T-helper 2 cell (primary cell): ENCODE measurements at regions not wholly inside any gene's neighbourhood (a gene's known extent, or its start where the extent isn't known, plus 50 kb on each side); places are given as distances from the start of the nearest gene placed in this dataset.

Experiments used
- DNase-seq, 5 experiments: peaks; one replicate each; pipeline versions ENCODE4 v3.0.0 to v3.0.0-alpha.2; 2012 to 2022

DNA sequence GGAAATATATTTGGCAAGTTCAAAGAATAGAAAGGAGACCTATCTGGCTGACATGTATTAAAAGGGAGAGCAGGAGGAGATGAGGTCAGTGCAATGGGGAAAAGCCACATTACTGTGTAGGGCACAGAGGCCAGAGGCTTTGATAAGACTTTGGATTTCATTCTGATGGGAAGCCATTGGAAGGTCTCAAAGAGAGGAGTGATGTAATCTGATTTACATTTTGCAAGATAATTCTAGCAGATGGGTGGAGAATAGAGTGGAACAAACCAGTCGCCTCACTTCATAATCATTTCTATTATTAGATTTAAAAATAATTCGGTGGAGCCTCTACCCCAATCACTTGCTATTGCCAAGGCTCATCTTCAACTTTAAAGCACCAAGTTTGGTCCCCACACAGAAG, 278.4 kb upstream of the ZC3H12C start:
- no peak for DNase-seq

DNA sequence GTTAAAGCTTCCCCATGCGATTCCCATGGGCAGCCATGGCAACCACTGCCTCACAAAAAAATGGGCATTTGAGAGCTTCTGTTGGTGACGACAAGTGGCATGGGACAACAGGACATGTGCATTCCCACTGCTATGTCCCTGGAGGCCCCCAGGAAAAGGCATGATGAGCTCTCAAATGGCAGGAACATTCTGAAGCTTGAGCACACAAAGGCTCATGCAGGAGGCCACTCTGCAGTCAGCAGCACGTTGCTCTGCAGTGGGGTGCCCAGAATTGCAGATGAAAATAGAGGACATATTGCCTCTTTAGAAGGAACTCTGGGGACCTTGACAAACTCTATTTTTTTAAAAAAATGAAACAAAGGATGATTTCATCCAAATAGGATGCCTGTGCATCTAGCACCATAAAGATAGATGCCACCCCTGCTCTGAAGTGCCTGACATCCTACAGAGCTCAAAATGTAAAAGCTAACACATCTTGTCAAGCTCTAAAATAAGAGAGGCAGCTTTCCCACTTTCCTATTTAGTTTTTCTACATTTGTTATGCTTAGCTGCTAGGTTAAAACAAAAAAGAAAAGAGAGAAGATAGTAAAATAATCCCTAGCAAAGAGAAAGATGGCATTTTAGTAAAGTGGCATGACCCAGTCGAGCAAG, 277.6 kb upstream of the ZC3H12C start:
- DNase-seq, result no peak

DNA sequence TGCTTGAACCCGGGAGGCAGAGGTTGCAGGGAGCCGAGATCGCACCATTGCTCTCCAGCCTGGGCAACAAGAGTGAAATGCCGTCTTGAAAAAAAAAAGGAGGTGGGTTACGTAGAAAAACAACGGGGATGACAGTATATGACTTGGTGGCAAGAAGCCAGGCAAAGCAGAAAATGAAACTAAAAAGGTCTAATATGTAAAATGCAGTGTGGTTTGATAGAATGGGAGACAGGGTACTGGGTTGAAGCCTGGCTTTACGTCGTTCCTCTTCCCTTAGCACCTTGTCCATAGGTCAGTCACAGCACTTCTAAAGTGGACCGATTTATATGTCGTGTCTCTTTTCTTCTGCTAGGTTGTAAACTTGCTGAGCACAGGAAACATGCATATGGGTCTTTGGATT, 274.9 kb upstream of the ZC3H12C start:
- peak in 1 of 5 experiments; percentile 18 for DNase-seq

DNA sequence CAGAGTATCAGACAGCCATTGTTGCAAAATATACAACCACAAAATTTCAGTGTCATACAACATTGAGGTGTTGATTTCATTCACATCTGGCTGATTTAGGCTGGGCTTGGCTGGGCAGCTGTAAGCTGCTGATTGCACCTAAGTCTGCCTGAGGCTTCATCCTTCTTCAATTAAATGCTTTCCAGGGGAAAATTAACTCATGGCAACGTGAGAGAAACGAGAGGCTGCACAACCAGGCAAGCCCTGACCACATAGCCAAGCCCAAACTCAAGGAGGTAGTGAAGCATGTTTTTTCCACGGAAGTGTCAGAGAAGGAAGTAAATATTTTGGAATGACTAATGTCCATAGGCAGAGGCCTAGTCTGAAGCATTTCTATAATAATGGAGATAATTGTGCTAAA, 273.8 kb upstream of the ZC3H12C start:
- no peak for DNase-seq

DNA sequence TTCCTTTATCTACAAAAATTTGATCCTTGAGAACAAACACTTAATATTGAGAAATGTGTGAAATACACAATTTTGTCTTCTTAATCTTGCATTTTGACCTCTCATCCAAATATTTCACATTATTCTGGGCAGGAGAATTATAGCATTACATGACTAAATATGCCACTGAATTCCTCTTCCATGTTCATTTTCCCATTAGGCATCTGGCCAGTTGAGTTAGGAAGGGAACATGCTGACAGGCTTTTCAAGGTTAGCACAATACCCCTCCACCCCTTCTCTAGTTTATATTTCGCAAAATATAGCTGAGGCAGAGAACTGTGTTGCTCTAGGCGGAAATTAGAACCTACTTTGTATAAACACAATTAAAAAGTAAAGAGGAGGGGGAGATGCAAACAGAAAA, 271.7 kb upstream of the ZC3H12C start:
- DNase-seq, result no peak

DNA sequence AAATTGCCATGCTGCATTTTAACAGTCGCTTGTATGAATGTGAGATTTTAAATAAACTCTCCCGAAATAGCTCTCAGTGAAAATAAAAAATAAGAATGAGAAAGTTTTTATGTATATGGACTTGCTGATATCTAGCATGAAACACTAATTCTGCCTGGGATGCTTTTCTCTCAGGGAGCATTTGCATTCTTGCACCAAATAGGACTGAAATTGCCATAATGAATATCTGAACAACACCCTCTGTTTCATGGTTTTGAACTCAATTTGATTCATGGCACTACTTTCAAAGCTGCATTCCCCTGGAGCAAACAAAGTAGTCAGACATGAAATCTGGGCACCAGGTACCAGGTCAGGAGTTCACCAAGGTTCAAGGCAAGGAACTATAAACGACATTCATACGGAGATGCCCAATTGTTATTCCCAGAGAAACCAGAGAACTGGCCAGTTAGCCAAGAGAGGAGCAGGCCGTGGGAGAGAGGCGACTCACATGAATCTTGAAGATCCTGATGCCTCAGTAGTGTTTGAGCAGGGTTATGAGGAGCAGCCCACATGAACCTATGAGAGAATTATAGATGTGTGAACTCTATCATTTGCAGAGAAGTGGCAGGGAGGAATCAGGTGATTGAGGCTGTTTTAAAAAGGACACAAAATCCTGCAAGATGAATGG, 270.6 kb upstream of the ZC3H12C start:
- no peak for DNase-seq

DNA sequence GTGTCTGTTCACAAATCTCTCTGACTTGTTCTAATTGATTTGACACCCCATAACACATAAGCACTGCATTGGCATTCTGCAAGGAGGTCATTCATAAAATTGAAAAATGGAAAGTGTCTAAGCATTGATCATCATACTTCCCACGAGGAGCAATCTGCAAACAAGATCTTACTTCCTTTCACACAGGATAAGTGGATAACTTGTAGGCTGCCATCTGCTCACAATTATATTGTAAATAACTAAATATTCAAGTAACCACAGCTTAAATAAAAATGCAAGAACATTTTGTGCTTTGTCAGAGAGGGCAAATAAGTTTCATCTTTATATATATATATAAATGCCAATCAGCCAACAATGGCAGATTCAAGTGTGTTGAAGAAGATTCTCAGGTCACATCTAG, 264.8 kb upstream of the ZC3H12C start:
- no peak for DNase-seq

DNA sequence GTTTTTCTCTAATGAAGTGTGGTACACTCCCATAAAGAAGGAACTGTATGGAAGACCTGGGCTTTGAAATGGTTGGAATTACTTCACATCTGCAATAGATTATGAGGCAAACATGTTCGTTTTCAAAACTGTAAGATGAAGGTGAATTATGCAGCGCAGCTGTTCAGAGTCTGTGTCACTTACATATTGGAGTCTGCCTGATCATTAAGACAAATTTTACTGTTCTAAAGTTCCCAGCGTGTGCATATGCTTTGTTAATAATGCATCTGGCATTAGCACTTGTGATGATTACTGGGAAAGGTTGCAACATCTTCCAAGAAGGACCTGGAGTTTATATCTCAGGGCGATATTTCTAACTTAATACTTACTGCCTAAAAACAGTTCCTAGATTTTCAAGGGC, 255.2 kb upstream of the ZC3H12C start:
- DNase-seq, result no peak

DNA sequence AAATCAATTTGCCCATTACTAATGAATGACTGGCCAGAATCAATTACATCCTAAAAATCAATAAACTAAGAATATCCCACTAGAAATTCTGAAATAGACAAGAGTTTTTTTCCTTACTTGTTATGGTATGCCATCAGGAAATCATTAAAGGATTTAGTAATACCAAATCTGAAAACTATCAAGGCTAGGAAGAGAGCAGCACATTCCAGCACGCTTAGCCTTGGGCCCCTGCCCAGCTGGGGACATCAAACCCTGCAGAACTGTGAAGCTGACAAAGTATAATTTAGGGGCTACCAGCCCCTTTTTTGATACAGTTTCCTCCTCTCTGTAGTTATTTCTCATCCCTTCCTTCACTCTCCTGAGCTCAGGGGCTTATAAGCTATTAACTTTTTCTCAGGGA, 247.8 kb upstream of the ZC3H12C start:
- no peak for DNase-seq

DNA sequence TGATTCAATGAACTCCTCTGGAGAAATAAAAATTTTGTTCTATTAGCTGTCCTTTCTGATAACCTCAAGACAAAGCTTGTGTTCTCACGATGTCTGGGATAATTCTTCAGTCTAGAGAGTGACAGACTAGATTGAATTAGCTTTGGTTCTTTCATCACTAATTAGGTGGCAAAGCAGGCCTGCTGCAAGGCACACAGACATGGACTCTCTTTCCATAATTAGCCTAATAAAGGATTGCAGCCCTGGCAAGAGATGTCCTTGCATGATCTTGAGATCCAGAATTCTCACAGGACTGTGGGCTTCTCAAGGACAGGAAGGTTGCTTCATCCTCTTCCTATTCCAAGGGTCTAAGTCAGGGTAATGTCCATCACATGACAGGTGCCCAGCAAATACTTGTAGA, 245.6 kb upstream of the ZC3H12C start:
- DNase-seq, result no peak

DNA sequence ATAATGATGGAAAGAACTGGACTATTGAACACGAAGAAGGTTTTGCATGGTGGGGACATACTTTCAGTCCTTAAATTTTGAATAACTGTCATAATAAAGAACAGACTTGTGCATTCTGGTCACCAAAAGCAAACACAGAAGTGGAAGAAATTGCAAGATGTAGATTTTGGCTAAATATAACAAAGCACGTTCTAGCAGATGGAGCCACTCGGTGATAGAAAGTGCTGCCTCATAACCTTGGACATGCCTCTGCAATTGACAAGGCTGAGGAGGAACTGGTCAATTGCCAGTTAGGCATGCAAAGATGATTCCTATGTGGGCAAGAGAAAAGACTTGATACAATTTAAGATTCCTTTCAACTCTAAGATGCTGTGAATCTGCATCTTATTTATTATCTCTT, 244.1 kb upstream of the ZC3H12C start:
- DNase-seq, result no peak

DNA sequence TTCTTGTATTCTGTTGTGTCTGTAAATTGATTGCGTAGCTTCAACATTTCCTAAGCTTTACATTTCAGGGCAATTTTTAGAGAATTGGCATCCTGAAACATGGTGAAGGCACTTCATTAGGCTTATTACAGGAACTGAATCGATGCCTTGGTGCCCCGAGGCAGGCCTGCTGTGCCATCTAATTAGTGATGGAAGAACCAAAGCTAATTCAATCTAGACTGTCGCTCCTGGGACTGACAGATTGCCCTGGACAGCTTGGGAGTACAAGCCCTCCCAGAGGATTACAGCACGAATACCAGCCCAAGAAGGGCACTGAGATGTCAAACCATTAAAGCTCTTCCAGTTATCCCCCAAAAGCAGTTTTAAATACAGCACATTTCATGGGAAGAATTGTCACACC, 243.2 kb upstream of the ZC3H12C start:
- no peak for DNase-seq

DNA sequence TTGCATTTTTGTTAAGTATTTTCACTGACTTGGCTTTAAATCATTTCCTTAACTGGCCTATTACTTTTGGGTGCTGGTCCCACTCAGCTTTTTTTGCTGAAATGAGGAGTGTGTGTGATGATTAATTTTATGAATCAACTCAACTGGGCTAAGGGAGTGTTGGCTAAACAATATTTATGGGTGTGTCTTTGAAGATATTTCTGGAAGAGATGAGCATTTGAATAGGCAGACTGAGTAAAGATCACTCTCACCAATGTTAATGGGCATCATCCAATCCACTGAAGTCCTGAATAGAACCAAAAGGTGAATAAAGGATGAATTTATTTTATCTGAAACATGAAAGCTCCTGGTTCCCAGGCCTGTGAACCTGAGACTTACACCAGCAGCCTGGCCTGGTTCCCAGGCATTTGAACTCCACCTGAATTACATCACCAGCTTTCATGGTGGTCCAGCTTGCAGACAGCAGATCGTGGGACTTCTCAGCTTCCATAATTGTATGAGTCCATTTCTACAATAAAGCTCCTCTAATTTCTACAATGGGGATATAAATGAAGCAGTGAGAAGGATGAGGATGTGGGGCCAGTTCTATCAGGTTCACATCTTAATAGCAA, 241.3 kb upstream of the ZC3H12C start:
- DNase-seq, result no peak

DNA sequence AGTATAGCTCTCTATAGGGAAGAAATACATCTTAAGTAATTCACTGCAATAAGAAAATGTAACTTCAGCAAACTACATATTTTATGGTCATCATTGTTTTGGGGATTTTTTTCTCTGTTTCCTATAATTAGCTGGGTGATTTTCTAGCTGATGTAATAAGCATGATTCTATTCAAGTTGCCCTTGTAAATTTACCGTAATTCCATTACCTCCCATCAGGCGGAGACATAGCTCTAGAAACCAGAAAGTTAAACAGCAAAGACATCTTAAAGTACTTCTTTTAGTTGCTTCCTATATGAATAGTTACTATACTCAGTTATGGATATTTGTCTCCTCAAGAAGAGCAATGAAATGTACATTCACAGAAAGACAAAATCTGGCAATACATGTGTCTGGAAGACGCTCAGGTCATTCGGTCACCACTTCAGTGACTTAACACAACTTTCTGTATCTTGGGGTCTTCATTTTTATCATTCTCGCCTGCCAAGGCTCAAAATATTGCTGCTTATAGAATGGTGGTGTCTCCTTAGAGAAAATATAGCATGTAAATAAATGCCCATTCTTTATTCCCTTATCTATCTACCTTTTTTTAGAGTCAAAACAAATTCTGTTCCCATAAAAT, 239.9 kb upstream of the ZC3H12C start:
- DNase-seq, result peak in 1 of 5 experiments; percentile 54

DNA sequence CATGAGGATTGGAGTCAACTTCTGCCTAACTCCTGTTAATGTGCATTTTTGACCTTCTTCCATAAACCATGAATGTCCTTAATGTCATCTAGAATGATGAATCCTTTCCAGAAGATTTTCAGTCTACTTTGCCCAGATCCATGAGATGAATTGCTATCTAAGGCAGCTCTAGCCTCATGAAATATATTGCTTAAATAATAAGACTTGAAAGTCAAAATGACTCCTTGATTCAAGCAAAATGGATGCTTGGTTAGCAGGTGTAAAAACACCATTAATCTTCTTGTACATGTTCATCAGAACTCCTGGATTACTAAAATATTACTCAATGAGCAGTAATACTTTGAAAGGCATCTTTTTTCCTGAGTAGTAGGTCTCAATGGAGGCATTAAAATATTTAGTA, 238.5 kb upstream of the ZC3H12C start:
- DNase-seq, result no peak

DNA sequence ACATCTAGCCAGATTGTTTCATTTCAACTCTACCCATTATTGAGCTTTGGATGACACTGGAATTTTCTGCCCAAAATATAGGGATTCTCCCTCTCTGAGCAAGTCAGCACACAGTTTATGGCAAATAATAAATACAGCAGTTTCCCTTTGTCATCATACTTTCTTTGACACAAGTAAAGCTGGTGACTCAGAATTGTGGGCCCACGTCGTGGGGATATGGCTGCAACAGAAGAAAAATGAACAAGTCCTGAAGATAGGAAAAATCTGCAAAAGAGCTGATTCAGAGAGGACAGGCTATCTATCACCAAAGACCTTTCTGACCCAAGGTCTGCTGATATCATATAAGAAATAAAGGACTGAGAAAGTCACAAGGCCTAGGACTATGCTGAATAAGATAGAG, 236.3 kb upstream of the ZC3H12C start:
- no peak for DNase-seq

DNA sequence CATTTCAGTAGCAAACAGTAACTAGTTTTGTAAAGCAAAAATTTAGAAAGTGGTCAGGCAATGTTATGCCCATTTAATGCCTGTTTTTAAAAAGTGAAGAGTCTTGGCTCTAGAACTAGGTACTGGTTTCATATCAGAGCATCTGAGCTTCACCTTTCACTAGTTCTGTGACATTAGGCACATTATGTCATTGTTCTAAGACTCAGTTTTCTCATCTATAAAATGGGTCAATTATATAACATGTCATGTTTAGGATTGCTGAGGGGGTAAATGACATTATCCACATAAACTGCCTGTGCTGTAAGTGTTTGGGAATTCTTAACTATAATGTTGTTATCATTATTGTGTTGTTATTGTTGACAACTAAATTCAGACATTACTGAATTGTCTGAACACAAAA, 235.6 kb upstream of the ZC3H12C start:
- no peak for DNase-seq

DNA sequence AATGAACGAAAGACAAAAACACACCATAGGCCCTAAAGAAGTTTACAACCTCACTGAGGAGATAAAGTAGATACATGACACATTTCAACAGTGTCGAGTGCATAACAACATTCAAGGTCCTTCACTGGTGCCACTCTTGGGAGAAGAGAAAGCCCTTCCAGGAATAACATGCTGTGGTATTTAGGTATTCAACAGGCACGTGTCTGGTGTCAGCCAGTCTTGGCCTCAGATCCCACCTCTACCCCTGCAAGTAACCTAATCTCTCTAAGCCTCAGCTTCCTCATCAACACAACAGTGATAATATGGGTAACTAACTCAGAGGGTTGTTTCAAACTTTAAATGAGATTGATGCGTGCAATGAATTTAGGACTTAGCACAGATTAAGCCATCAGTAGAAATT, 235.0 kb upstream of the ZC3H12C start:
- DNase-seq, result no peak

DNA sequence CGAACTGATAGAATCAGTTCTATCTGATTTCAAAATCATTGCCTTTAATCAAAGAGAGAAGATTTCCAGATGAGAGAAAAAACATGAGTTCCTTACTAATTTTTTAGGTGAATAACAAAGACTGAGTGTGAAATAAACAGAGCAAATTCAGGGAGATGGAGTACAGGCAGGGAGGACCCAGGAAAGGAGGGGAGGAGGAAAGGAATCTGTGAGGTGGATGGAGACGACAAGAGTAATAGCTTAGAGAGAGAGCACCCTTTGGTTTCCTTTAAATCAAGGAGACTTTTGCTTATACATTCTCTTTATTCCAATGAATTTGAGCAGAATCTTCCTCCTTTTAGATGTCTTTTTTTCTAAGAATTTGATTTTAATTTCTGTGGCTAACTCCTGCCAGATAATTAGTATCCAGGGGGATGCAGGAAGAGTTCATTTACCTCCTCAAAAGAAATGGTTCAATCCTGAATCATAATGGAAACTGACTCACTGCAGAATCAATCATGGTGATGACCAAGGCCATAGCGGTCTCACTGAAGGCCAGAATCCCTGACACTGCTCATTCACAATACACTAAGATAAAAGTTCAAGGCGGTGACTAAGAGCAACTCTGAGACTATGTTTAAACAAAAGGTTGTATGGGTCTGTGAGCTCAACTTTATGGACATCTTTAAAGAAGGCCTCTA, 234.0 kb upstream of the ZC3H12C start:
- no peak for DNase-seq

DNA sequence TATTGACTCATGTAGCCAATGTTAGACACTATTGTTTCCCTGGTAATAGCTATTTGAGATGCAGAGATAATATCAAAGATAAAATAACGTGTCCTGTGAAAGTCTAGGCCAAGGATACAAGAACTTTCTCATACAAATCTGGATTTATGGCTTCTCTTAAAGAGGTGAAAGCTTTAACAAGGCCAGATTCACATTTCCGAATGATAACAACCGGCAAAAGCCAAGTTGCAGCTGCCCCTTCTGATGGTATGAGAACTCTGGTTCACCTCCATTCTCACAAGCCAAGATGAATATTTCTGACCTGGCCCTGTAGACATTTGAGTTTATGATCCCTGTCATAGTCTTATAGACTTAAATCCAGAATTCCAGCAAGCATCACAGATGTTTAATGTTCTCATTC, 230.4 kb upstream of the ZC3H12C start:
- DNase-seq, result no peak

DNA sequence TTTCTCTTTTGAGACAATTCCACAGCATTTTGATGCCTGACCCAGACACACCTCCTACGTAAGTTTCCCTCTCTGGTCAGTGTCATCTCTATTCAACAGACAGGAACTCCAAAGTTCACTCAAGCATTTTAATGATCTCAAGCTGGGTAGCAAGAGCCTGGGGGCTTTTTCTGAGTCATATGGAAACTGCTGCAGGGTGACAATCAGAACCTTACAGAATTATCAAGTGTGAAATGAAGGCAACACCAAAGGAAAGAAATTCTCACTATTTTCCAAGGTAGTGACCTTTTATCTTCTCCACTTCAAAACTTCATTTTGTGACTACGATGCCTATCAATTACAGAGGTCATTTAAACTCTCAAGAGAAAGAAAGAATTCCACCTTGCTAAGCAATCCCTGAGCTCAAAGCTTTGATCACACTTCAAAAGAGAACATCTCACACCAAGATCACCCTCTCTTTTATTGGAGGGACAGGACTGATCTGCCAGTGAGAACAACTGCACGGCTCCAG, 229.0 kb upstream of the ZC3H12C start:
- DNase-seq, result peak in 1 of 5 experiments; percentile 27

DNA sequence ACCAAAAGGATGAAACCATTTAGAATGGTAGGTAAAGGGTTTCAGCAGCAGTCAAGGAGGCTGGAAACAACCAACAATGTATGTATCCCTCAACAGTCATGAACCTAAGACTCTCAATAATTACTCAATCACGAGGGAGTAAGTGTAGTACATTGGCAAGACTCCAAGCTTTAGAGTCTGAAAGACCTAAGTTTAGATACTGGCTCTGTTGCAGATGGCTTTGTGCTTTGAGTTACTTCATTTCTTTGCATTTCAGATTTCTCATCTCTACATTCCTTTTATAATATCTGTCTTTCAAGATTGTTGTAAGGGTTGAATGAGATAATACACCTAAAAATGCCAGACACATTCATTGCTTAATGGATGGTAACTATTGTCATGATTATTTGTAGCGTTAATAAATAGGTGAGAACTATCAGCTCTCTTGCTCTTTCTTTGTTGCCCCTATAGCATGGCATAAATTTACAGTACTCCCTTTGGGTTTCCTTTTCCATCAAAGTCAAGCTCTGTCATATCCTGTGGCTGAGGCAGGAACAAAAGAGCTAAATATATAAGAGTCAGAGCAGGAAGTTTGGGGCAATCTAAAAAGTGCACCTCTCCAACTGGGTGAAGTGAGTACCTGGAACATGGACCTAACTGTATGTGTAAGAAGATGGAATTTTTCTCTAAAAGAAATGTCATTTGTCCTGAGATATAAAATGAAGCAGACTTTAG, 228.2 kb upstream of the ZC3H12C start:
- DNase-seq, result no peak
